ENCODE measurements at regions not wholly inside any gene's neighbourhood (a gene's known extent, or its start where the extent isn't known, plus 50 kb on each side); places are given as distances from the start of the nearest gene placed in this dataset.

- peaks cover 0 to 2% (median 0%) of the 10 kb centered on the region in 11 donors for H3K9me3 Mint-ChIP-seq
- Histone ChIP-seq H3K27me3 (ENCODE audit: control insufficient read depth in 2 of 2, insufficient read depth in 2 of 2, low read length in 2 of 2) (no peaks in the 10 kb centered on the region), H3K4me1 (ENCODE audit: control insufficient read depth in 2 of 2, insufficient read depth in 2 of 2, low read length in 2 of 2) (no peaks in the 10 kb centered on the region), H3K9me3 (ENCODE audit: control insufficient read depth in 2 of 3, low read length in 3 of 3) (no peaks in the 10 kb centered on the region), H3K27ac (ENCODE audit: low read depth, low read length) (no peak overlapping the region), H3K36me3 (ENCODE audit: control insufficient read depth in 2 of 3, insufficient read depth in 3 of 3, low read length in 3 of 3) (no peaks in the 10 kb centered on the region), H3K4me3 (ENCODE audit: low read length) (no peak overlapping the region)
- no peak for ATAC-seq
- H3K4me1 Mint-ChIP-seq = no peaks in the 10 kb centered on the region
- DNase-seq = no peak
- POLR2A ChIA-PET = no interaction called here
- intact Hi-C loops (cut with micrococcal nuclease) = no loop called here
- H3K36me3 Mint-ChIP-seq = no peaks in the 10 kb centered on the region
- H3K4me3 Mint-ChIP-seq = no peak overlapping the region
- peaks cover 0 to 23% (median 9%) of the 10 kb centered on the region in 5 donors for H3K27me3 Mint-ChIP-seq
- CTCF ChIA-PET = no interaction called here
- H3K27ac Mint-ChIP-seq = no peak overlapping the region
Measured at GRCh38 chr11:134862587-134863195, 450.6 kb upstream of the B3GAT1 start.

GRCh38 chr11:134862105-134862502, 450.1 kb upstream of the B3GAT1 start:
- peaks cover 0 to 25% (median 9%) of the 10 kb centered on the region in 5 donors for H3K27me3 Mint-ChIP-seq
- POLR2A ChIA-PET = no interaction called here
- Histone ChIP-seq H3K36me3 (ENCODE audit: control insufficient read depth in 2 of 3, insufficient read depth in 3 of 3, low read length in 3 of 3) (no peaks in the 10 kb centered on the region), H3K4me1 (ENCODE audit: control insufficient read depth in 2 of 2, insufficient read depth in 2 of 2, low read length in 2 of 2) (no peaks in the 10 kb centered on the region), H3K9me3 (ENCODE audit: control insufficient read depth in 2 of 3, low read length in 3 of 3) (no peaks in the 10 kb centered on the region), H3K27me3 (ENCODE audit: control insufficient read depth in 2 of 2, insufficient read depth in 2 of 2, low read length in 2 of 2) (no peaks in the 10 kb centered on the region), H3K27ac (ENCODE audit: low read depth, low read length) (no peak overlapping the region), H3K4me3 (ENCODE audit: low read length) (no peak overlapping the region)
- no peak overlapping the region for H3K4me3 Mint-ChIP-seq
- H3K27ac Mint-ChIP-seq = no peak overlapping the region
- DNase-seq = no peak
- no peaks in the 10 kb centered on the region for H3K4me1 Mint-ChIP-seq
- peaks cover 0 to 2% (median 0%) of the 10 kb centered on the region in 11 donors for H3K9me3 Mint-ChIP-seq
- intact Hi-C loops (cut with micrococcal nuclease) = no loop called here
- CTCF ChIA-PET = no interaction called here
- no peaks in the 10 kb centered on the region for H3K36me3 Mint-ChIP-seq
- no peak for ATAC-seq

- no peaks in the 10 kb centered on the region for H3K4me1 Mint-ChIP-seq
- ATAC-seq = no peak
- DNase-seq = no peak
- peaks cover 0 to 2% (median 0%) of the 10 kb centered on the region in 11 donors for H3K9me3 Mint-ChIP-seq
- H3K27ac ChIP-seq (ENCODE audit: low read depth, low read length) = no peak overlapping the region
- no peak overlapping the region for H3K27ac Mint-ChIP-seq
- ChIA-PET CTCF (no interaction called here), POLR2A (no interaction called here)
- H3K36me3 ChIP-seq (ENCODE audit: control insufficient read depth in 2 of 3, insufficient read depth in 3 of 3, low read length in 3 of 3) = no peaks in the 10 kb centered on the region
- H3K36me3 Mint-ChIP-seq = no peaks in the 10 kb centered on the region
- intact Hi-C loops (cut with micrococcal nuclease) = no loop called here
- H3K4me3 ChIP-seq (ENCODE audit: low read length) = no peak overlapping the region
- no peak overlapping the region for H3K4me3 Mint-ChIP-seq
- no peaks in the 10 kb centered on the region for H3K4me1 ChIP-seq (ENCODE audit: control insufficient read depth in 2 of 2, insufficient read depth in 2 of 2, low read length in 2 of 2)
- no peaks in the 10 kb centered on the region for H3K27me3 ChIP-seq (ENCODE audit: control insufficient read depth in 2 of 2, insufficient read depth in 2 of 2, low read length in 2 of 2)
- H3K27me3 Mint-ChIP-seq = peaks cover 0 to 25% (median 9%) of the 10 kb centered on the region in 5 donors
- H3K9me3 ChIP-seq (ENCODE audit: control insufficient read depth in 2 of 3, low read length in 3 of 3) = no peaks in the 10 kb centered on the region
Measured at GRCh38 chr11:134861490-134862104, 449.6 kb upstream of the B3GAT1 start.

- intact Hi-C loops (cut with micrococcal nuclease) = no loop called here
- DNase-seq (no peak), ATAC-seq (no peak)
- Mint-ChIP-seq H3K4me1 (no peaks in the 10 kb centered on the region), H3K27me3 (peaks cover 0 to 36% (median 18%) of the 10 kb centered on the region in 5 donors), H3K9me3 (peaks cover 0 to 2% (median 0%) of the 10 kb centered on the region in 11 donors), H3K27ac (no peak overlapping the region), H3K4me3 (no peak overlapping the region), H3K36me3 (no peaks in the 10 kb centered on the region)
- Histone ChIP-seq H3K27me3 (ENCODE audit: control insufficient read depth in 2 of 2, insufficient read depth in 2 of 2, low read length in 2 of 2) (no peaks in the 10 kb centered on the region), H3K4me3 (ENCODE audit: low read length) (no peak overlapping the region), H3K27ac (ENCODE audit: low read depth, low read length) (no peak overlapping the region), H3K9me3 (ENCODE audit: control insufficient read depth in 2 of 3, low read length in 3 of 3) (no peaks in the 10 kb centered on the region), H3K36me3 (ENCODE audit: control insufficient read depth in 2 of 3, insufficient read depth in 3 of 3, low read length in 3 of 3) (no peaks in the 10 kb centered on the region), H3K4me1 (ENCODE audit: control insufficient read depth in 2 of 2, insufficient read depth in 2 of 2, low read length in 2 of 2) (no peaks in the 10 kb centered on the region)
- POLR2A ChIA-PET = no interaction called here
- CTCF ChIA-PET = no interaction called here
Measured at GRCh38 chr11:134858783-134859480, 446.9 kb upstream of the B3GAT1 start.

- Mint-ChIP-seq H3K4me3 (no peak overlapping the region), H3K9me3 (peaks cover 0 to 2% (median 0%) of the 10 kb centered on the region in 11 donors), H3K4me1 (no peaks in the 10 kb centered on the region), H3K36me3 (no peaks in the 10 kb centered on the region), H3K27me3 (peaks cover 0 to 40% (median 26%) of the 10 kb centered on the region in 5 donors), H3K27ac (no peak overlapping the region)
- no peaks in the 10 kb centered on the region for H3K27me3 ChIP-seq (ENCODE audit: control insufficient read depth in 2 of 2, insufficient read depth in 2 of 2, low read length in 2 of 2)
- H3K9me3 ChIP-seq (ENCODE audit: control insufficient read depth in 2 of 3, low read length in 3 of 3) = no peaks in the 10 kb centered on the region
- intact Hi-C loops (cut with micrococcal nuclease) = no loop called here
- H3K4me1 ChIP-seq (ENCODE audit: control insufficient read depth in 2 of 2, insufficient read depth in 2 of 2, low read length in 2 of 2) = no peaks in the 10 kb centered on the region
- DNase-seq (no peak), ATAC-seq (no peak)
- ChIA-PET CTCF (no interaction called here), POLR2A (no interaction called here)
- no peak overlapping the region for H3K4me3 ChIP-seq (ENCODE audit: low read length)
- no peaks in the 10 kb centered on the region for H3K36me3 ChIP-seq (ENCODE audit: control insufficient read depth in 2 of 3, insufficient read depth in 3 of 3, low read length in 3 of 3)
- no peak overlapping the region for H3K27ac ChIP-seq (ENCODE audit: low read depth, low read length)
Measured at GRCh38 chr11:134857035-134857434, 445.0 kb upstream of the B3GAT1 start.

- intact Hi-C loops (cut with micrococcal nuclease) = no loop called here
- Mint-ChIP-seq H3K27me3 (peaks cover 0 to 39% (median 25%) of the 10 kb centered on the region in 5 donors), H3K4me1 (no peaks in the 10 kb centered on the region)
Measured at GRCh38 chr11:134856056-134856971, 444.3 kb upstream of the B3GAT1 start.

More at GRCh38 chr11:134856056-134856971, 444.3 kb upstream of the B3GAT1 start:
- Mint-ChIP-seq H3K36me3 (no peaks in the 10 kb centered on the region), H3K9me3 (peaks cover 0 to 2% (median 0%) of the 10 kb centered on the region in 11 donors), H3K27ac (no peak overlapping the region), H3K4me3 (no peak overlapping the region)
- Histone ChIP-seq H3K27me3 (ENCODE audit: control insufficient read depth in 2 of 2, insufficient read depth in 2 of 2, low read length in 2 of 2) (no peaks in the 10 kb centered on the region), H3K4me1 (ENCODE audit: control insufficient read depth in 2 of 2, insufficient read depth in 2 of 2, low read length in 2 of 2) (no peaks in the 10 kb centered on the region), H3K36me3 (ENCODE audit: control insufficient read depth in 2 of 3, insufficient read depth in 3 of 3, low read length in 3 of 3) (no peaks in the 10 kb centered on the region), H3K27ac (ENCODE audit: low read depth, low read length) (no peak overlapping the region), H3K4me3 (ENCODE audit: low read length) (no peak overlapping the region), H3K9me3 (ENCODE audit: control insufficient read depth in 2 of 3, low read length in 3 of 3) (no peaks in the 10 kb centered on the region)
- DNase-seq (no peak), ATAC-seq (no peak)
- CTCF ChIA-PET = no interaction called here
- POLR2A ChIA-PET = no interaction called here

Measured in naive thymus-derived CD4-positive, alpha-beta T cell (primary cell).